Activated CD8-positive, alpha-beta memory T cell treated with anti-CD3 and anti-CD28 coated beads, Interleukin-2, amount 50 U/mL, for 24 hours (primary cell): ENCODE measurements at regions not wholly inside any gene's neighbourhood (a gene's known extent, or its start where the extent isn't known, plus 50 kb on each side); places are given as distances from the start of the nearest gene placed in this dataset.

Experiments
- DNase-seq: peaks from one replicate; pipeline ENCODE4 v3.0.0-alpha.2; 2020; ENCODE audit errors: extremely low read depth

DNA sequence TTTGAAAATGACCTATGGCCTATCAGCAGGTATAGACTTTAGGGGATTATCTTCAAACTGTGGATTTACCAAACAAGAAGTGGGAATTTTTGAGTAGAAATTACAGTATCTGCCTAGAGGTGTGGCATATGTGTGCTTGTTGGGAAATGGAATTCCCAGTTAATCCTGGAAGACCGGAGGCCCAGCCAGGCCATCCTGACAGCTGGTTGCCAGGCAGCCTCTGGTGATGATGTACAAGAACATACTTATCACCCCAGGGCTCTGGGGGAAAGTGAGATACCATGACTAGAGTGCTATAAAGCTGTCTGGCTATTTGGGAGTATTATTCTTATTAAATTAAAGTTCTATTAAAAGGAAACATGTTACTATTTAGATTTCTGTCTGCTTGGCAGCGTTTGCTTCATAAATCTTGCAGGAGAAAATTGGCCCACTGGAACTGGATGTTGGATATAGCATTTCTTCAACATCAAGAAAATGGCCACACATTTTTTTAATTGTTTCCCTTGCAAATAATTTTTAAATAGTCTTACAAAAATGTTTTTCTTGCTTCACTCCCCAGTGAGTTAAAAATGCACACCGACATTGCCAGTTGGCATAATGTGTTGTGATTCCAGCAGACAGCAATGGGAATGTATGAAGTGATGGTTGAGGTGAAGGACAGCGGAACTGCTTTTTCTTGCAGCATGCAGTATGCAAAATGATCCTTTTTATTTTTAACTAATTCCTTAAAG, 187.8 kb downstream of the MYLK4 start:
- DNase-seq: no peak

DNA sequence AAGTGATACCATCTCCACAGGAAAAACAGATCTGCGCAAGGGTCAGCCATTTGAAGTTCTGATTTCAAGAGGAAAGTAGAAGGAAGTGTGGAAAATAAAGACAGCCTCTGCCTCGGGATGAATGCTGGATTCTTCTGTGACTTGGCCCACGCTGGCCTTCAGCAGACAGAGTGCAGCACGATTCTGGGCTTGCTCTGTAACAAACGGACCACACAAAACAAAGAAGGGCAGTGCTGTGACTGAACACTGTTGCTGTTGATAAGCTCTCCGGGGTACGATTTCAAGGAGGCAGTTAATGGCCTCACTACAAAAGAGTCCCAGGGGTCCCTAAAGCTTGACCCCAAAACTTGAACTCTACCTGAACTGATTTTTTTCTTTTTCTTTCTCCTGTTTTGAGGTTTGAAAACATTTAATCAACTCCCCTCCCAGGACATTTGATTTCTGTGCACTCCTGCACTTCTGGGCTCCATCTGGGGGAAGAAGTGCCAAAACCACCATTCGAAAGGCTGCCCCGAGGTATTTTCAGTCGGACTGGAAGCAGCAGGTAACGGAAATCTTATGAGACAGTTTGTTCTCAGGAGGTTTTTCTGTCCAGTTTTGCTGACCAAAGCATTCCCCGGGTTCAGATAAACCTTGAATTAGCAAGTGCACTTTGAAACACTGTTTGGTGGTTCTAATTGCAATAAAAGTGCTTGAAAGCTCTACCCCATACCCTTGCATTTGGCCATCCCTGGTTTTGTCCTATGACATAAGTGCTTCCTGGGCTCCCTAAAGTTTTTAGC, 189.6 kb downstream of the MYLK4 start:
- no peak for DNase-seq

- no peak for DNase-seq
Observed at GRCh38 chr6:2560140-2560818, 190.4 kb downstream of the MYLK4 start.

DNA sequence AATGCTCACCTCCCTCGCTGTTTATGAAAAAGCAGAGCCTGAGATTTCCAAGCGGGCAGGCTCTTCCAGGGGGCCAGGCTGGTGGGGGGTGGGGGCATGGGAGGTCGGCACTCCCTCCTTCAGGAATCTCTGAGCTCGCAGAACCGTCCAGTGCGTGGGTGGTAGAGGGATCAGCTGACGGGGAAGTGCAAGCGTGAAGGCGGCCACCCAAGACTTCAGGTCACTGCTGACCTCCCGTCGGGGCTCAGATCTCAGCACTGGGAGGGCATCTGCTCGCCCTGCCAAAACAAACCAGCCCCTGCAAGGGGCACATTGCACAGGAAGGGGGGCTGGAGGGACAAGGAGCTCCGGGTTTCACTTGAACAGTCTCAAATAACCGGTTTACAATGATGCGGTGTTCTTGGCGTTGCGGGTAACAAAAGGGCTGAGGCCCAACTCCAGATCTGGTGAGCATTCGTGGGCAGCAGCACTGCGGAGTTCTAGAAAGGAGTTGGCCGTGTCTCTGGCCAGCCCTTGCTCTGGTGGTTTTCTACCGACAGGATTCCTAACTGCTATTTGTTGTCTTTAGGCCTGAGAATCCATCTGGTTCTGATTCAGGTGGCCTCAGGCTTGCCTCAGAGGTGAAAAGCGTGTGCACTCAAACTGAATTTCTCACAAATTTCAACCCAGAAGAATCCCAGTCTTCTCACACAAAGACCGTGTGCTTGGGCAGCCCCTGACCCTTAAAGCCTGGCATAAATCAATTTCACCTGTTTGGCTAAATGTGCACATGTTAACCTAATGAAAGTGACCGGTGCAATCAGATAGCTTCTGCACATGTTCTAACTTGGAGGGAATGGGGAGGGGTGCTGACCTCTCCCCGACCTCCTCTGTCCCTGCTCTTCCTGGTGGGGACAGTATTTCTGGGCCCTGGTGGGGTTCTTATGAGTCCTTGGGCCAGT, 191.6 kb downstream of the MYLK4 start:
- DNase-seq: no peak

DNA sequence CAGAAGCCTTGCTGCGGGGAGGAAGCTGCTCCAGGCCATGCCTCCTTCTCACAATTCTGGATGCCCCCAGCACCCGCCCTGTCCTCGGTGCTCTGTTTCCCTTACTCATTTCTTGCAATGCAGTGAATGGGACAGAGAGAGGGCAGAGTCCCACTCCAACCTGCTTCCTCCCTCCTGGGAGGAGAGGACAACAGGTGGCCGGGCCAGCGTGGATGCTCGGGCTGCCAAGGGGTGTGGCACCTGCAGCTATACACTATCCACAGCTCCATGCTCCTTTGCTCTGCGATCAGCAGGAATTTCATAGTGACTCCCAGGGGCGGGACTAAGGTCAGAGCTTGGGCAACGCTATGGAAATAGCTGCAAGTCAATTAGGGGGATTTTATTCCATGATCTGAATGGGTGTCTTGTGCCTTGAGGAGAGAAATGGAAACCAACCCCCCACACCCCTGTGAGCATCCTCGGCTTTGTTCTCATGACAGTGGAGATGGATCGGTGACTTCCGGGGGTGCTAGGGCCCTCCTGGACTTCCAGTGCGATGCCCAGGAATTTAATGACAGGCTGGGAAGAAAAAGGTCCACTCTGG, 192.5 kb downstream of the MYLK4 start:
- DNase-seq: no peak

GRCh38 chr6:2557181-2557720, 193.5 kb downstream of the MYLK4 start:
- no peak for DNase-seq

- DNase-seq: no peak
Observed at GRCh38 chr6:2556761-2557160, 194.0 kb downstream of the MYLK4 start.

GRCh38 chr6:2554651-2555260, 196.0 kb downstream of the MYLK4 start:
- no peak for DNase-seq

- DNase-seq: no peak
Observed at GRCh38 chr6:2552526-2553154, 198.1 kb downstream of the MYLK4 start.

DNA sequence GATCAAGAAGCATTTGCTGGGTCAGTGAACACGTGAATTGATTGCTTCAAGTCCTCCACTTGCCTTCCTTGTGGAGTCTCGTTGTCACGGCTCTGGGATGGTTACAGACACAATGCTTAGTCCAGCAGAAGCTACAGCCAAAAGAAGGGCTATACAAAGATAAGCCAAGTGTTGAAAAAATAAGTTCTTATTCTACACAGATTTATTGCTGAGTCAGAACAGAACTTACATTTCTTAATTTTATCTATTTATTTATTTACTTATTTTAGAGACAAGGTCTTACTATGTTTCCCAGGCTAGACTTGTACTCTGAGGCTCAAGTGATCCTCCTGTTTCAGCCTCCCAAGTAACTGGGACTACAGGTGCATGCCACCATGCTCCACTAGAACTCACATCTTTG, 199.0 kb downstream of the MYLK4 start:
- DNase-seq: no peak

DNA sequence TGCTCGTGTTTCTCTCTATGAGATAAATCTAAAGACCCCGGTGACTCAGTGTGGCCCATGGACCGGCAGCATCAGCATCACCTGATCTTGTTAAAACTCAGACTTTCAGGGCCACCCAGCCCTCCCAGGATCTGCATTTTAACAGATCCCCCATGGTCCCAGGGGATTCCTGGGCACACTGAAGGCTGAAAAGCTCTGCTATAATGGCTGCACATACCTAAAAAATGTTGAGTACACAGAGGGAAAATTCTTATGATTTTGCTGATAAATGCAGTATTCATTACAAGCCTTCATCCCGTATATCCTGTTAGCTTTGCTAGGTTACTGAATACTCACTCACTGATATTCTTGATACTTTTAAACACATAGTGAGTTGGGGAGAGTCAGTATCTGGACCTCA, 200.5 kb downstream of the MYLK4 start:
- DNase-seq: no peak

- no peak for DNase-seq
Observed at GRCh38 chr6:2549834-2550233, 200.9 kb downstream of the MYLK4 start.

DNA sequence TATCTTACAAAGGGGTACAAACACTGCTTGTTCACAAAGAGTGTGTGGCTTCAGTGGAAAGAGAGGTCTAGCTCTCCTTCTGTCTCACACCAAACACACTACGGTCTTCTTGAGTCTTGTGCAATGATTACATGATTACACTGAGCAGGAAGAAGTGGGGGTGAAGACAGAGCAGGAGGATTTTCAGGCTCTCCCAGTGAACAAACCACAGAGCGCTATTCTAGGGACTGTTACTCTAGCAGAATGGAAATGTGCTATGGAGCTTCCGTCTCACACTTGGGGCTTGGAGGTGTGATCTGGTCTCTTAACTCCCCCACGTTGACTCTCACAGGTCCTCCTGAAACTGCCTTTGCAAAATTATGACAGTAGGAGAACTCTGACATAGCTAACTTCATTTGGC, 203.4 kb downstream of the MYLK4 start:
- no peak for DNase-seq

GRCh38 chr6:2546901-2547300, 203.8 kb downstream of the MYLK4 start:
- no peak for DNase-seq

DNA sequence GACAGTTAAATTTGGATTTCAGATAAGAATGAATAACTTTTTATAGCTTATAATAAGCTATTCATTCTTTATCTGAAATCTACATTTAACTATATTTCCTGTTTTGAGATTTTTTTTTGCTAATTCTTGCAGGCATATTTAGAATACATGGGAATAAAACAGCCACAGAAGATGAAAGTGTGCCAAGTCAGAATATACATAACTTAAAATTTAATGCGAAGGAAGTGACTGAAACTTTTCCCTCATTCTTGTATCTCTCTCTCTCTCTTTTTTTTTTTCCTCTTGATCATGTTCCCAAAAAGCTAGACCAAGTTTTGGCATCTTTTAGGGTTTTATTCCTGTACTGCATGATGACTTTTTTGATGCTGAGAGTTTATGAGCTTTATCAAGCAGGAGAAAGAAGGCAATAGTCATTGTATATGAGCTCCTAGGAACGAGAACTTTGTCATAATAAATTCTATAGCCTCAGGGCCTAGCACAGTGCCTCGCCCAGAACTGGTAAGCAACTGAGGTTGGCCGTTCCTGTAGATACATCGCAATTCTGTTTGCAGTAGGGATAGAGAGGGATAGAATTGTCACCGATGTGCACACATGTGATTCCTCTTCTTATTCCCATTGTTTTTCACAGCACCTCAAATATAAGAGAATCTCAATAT, 205.2 kb downstream of the MYLK4 start:
- DNase-seq: no peak

DNA sequence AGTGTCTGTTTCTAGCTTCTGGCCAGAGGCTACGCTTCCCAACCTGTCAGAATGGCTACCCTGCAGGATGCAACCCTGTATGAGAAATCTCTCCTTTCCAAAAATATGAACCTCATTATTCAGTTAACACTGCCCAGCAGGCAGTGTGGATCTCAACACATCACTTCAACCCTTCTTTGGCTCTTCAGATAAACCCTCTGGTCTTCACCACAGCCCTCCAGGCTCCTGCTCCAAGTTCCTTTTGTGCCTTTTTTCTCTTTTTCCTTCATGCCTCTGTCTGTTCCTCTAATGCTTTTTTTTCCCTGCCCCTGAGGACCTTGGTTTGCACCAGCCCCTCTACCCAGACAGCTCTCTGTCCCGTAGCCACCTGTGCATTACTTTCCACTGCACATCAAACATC, 207.4 kb downstream of the MYLK4 start:
- DNase-seq: no peak

DNA sequence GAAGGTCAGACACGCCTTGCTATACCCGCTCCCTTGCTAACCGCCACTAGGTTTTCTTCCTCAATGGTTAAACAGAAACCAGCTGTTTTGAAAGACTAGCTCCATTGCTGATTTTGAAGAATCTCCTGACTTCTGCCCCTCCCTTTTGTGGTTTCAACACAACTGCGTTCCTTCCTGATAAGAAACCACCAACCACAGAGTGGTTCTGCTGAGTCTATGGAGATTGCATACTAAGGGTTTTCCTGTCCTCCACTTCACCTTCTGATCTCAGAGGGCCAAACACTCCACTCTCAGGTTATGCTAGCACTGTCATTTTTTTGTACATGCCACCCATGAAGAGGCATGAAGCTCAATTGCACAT, 207.9 kb downstream of the MYLK4 start:
- peak; percentile 9 for DNase-seq

GRCh38 chr6:2542101-2542857, 208.4 kb downstream of the MYLK4 start:
- DNase-seq: no peak

GRCh38 chr6:2536451-2536850, 214.3 kb downstream of the MYLK4 start:
- DNase-seq: no peak
